ENCODE measurements at regions not wholly inside any gene's neighbourhood (a gene's known extent, or its start where the extent isn't known, plus 50 kb on each side); places are given as distances from the start of the nearest gene placed in this dataset.

GRCh38 chr15:62591842-62592838 is 427.1 kb upstream of the C2CD4B start:
- DNase-seq = no peak

- no peak for DNase-seq
These were observed 427.8 kb upstream of the C2CD4B start for GRCh38 chr15:62592920-62593319.

- DNase-seq = no peak
These were observed 428.8 kb upstream of the C2CD4B start for GRCh38 chr15:62593681-62594399.

- DNase-seq = no peak
These were observed 433.1 kb upstream of the C2CD4B start for GRCh38 chr15:62598217-62598616.

- DNase-seq = no peak
These were observed 435.0 kb upstream of the C2CD4B start for GRCh38 chr15:62599791-62600777.

- no peak for DNase-seq
These were observed 436.9 kb upstream of the C2CD4B start for GRCh38 chr15:62601777-62602545.

- DNase-seq = no peak
These were observed 438.7 kb upstream of the C2CD4B start for GRCh38 chr15:62603742-62604141.

GRCh38 chr15:62605282-62605681 is 437.3 kb upstream of the TPM1 start:
- DNase-seq = no peak

GRCh38 chr15:62606376-62607113 is 436.0 kb upstream of the TPM1 start:
- DNase-seq = no peak

GRCh38 chr15:62607114-62607462 is 435.5 kb upstream of the TPM1 start:
- no peak for DNase-seq

GRCh38 chr15:62607643-62608042 is 434.9 kb upstream of the TPM1 start:
- DNase-seq = no peak

- no peak for DNase-seq
These were observed 434.2 kb upstream of the TPM1 start for GRCh38 chr15:62608369-62608768.

- no peak for DNase-seq
These were observed 432.2 kb upstream of the TPM1 start for GRCh38 chr15:62610265-62610869.

GRCh38 chr15:62611002-62611401 is 431.5 kb upstream of the TPM1 start:
- no peak for DNase-seq

GRCh38 chr15:62612183-62612733 is 430.3 kb upstream of the TPM1 start:
- DNase-seq = no peak

- DNase-seq = no peak
These were observed 429.8 kb upstream of the TPM1 start for GRCh38 chr15:62612771-62613170.

GRCh38 chr15:62616746-62617145 is 425.8 kb upstream of the TPM1 start:
- no peak for DNase-seq

GRCh38 chr15:62617741-62618140 is 424.8 kb upstream of the TPM1 start:
- DNase-seq = no peak

GRCh38 chr15:62618432-62618831 is 424.1 kb upstream of the TPM1 start:
- DNase-seq = no peak

GRCh38 chr15:62618846-62619504 is 423.6 kb upstream of the TPM1 start:
- DNase-seq = no peak

Data from NCI-H526 treated with DMSO at 0.1 percent for 48 hours (cell line).